Motor neuron (in vitro differentiated cells): ENCODE measurements at regions not wholly inside any gene's neighbourhood (a gene's known extent, or its start where the extent isn't known, plus 50 kb on each side); places are given as distances from the start of the nearest gene placed in this dataset.

Source experiments
- ATAC-seq, 8 experiments: fragments of 200-7000 bp; cut with Tn5 transposase; replicated peaks in 6 of 8; 2 replicates each; pipeline ENCODE4 v1.8.0; 2021; ENCODE audit warnings: mild to moderate bottlenecking in 8 of 8, moderate library complexity in 8 of 8
- H3K27ac ChIP-seq, 2 donors: fragments of 250-450 bp; sonication (Bioruptor Pico); 2 replicates each; pipeline ENCODE4 v1.9.0; 2021; ENCODE audit warnings: antibody characterized with exemption in 2 of 2, mild to moderate bottlenecking in 2 of 2, moderate library complexity in 1 of 2
- H3K4me1 ChIP-seq, 2 donors: fragments of 250-450 bp; sonication (Bioruptor Pico); replicated peaks in 1 of 2; 2 replicates each; pipeline ENCODE4 v1.6.1; 2021; ENCODE audit warnings: antibody characterized with exemption in 2 of 2, mild to moderate bottlenecking in 2 of 2, moderate library complexity in 1 of 2
- H3K4me3 ChIP-seq, 5 donors: fragments of 250-450 bp; sonication (Bioruptor Pico); 2 replicates each; pipeline ENCODE4 v1.9.0; 2021; ENCODE audit warnings: antibody characterized with exemption in 5 of 5, mild to moderate bottlenecking in 5 of 5, moderate library complexity in 4 of 5
- WGBS, 10 experiments: fragments of 450-650 bp; shearing (Covaris generic); methylation state at CpG; one replicate each; pipeline ENCODE4 v1.0.0; 2022; 5-methylcytosine and 5-hydroxymethylcytosine counted together
- in situ Hi-C, 9 experiments: fragments of 400-800 bp; cut with MboI; loops; one replicate each; pipeline ENCODE4 v1.15.0; 2021; ENCODE audit warnings: low sequenced_read_pairs in 9 of 9, low pct_unique_long_range_greater_than_20kb in 2 of 9; ENCODE audit not compliant: unreplicated experiment in 9 of 9

- in situ Hi-C loops: no loop called here
- H3K4me3 ChIP-seq: no peak overlapping the region
- ATAC-seq: no peak
- peaks cover 0 to 3% of the 10 kb centered on the region in 2 donors for H3K4me1 ChIP-seq
- 44 to 100% (median 88%) methylated on average over 1 of the region's 1 CpG; no CpG with 5 or more reads in 1 of the 10 experiments for WGBS, 10 experiments
- no peak overlapping the region for H3K27ac ChIP-seq
These were observed 295.1 kb upstream of the ATP2B1 start for GRCh38 chr12:90003688-90004087.

GRCh38 chr12:90000721-90001120, 292.1 kb upstream of the ATP2B1 start:
- Histone ChIP-seq H3K4me3 (no peak overlapping the region), H3K27ac (no peak overlapping the region), H3K4me1 (no peaks in the 10 kb centered on the region)
- in situ Hi-C loops: no loop called here
- WGBS, 10 experiments: 60 to 100% (median 91%) methylated on average over 1 to 3 of the region's 3 CpGs
- no peak for ATAC-seq

GRCh38 chr12:89999699-90000505, 291.3 kb upstream of the ATP2B1 start:
- no peak overlapping the region for H3K27ac ChIP-seq
- peak in 1 of 8 experiments; percentile 39 for ATAC-seq
- 0 to 78% (median 63%) methylated on average over 2 of the region's 2 CpGs; no CpG with 5 or more reads in 2 of the 10 experiments for WGBS, 10 experiments
- H3K4me3 ChIP-seq: no peak overlapping the region
- in situ Hi-C loops: no loop called here
- H3K4me1 ChIP-seq: no peaks in the 10 kb centered on the region

- no peak overlapping the region for H3K4me3 ChIP-seq
- H3K27ac ChIP-seq: no peak overlapping the region
- 20 to 100% (median 60%) methylated on average over 1 of the region's 1 CpG; no CpG with 5 or more reads in 7 of the 10 experiments for WGBS, 10 experiments
- no peaks in the 10 kb centered on the region for H3K4me1 ChIP-seq
- in situ Hi-C loops: no loop called here
- ATAC-seq: peak in 3 of 8 experiments; percentile 24 to 70 (median 63)
These were observed 287.2 kb upstream of the ATP2B1 start for GRCh38 chr12:89995870-89996269.

- no peak overlapping the region for H3K27ac ChIP-seq
- no peak for ATAC-seq
- no peak overlapping the region for H3K4me3 ChIP-seq
- no peaks in the 10 kb centered on the region for H3K4me1 ChIP-seq
- WGBS, 10 experiments: 67 to 100% (median 100%) methylated on average over 1 of the region's 1 CpG; no CpG with 5 or more reads in 5 of the 10 experiments
- in situ Hi-C loops: no loop called here
These were observed 286.3 kb upstream of the ATP2B1 start for GRCh38 chr12:89994911-89995310.

GRCh38 chr12:89993632-89994031, 285.0 kb upstream of the ATP2B1 start:
- in situ Hi-C loops: no loop called here
- ATAC-seq: no peak
- peaks cover 0 to 4% of the 10 kb centered on the region in 2 donors for H3K4me1 ChIP-seq
- no peak overlapping the region for H3K27ac ChIP-seq
- H3K4me3 ChIP-seq: no peak overlapping the region
- 80 to 100% (median 100%) methylated on average over 1 of the region's 1 CpG; no CpG with 5 or more reads in 2 of the 10 experiments for whole genome bisulfite sequencing, 10 experiments

- peak in 1 of 8 experiments; percentile 8 for ATAC-seq
- in situ Hi-C loops: no loop called here
- H3K4me3 ChIP-seq: no peak overlapping the region
- peaks cover 0 to 12% of the 10 kb centered on the region in 2 donors for H3K4me1 ChIP-seq
- WGBS, 10 experiments: 35 to 96% (median 59%) methylated on average over 1 to 2 of the region's 2 CpGs
- H3K27ac ChIP-seq: no peak overlapping the region
These were observed 284.2 kb upstream of the ATP2B1 start for GRCh38 chr12:89992668-89993451.

GRCh38 chr12:89991807-89992590, 283.4 kb upstream of the ATP2B1 start:
- Histone ChIP-seq H3K4me1 (peaks cover 0 to 15% of the 10 kb centered on the region in 2 donors), H3K27ac (no peak overlapping the region), H3K4me3 (no peak overlapping the region)
- ATAC-seq: no peak
- in situ Hi-C loops: no loop called here
- 82 to 100% (median 97%) methylated on average over 2 to 6 of the region's 6 CpGs; no CpG with 5 or more reads in 1 of the 10 experiments for WGBS, 10 experiments

GRCh38 chr12:89988188-89988915, 279.7 kb upstream of the ATP2B1 start:
- no peak overlapping the region for H3K27ac ChIP-seq
- peaks cover 0 to 15% of the 10 kb centered on the region in 2 donors for H3K4me1 ChIP-seq
- in situ Hi-C loops: no loop called here
- ATAC-seq: peak in 5 of 8 experiments; percentile 46 to 73 (median 55)
- 66 to 95% (median 85%) methylated on average over 2 to 5 of the region's 5 CpGs; no CpG with 5 or more reads in 1 of the 10 experiments for WGBS, 10 experiments
- no peak overlapping the region for H3K4me3 ChIP-seq

GRCh38 chr12:89985935-89986334, 277.3 kb upstream of the ATP2B1 start:
- H3K4me1 ChIP-seq: peaks cover 0 to 15% of the 10 kb centered on the region in 2 donors
- WGBS, 10 experiments: 88 to 100% (median 100%) methylated on average over 1 of the region's 1 CpG; no CpG with 5 or more reads in 3 of the 10 experiments
- no peak overlapping the region for H3K4me3 ChIP-seq
- no peak overlapping the region for H3K27ac ChIP-seq
- in situ Hi-C loops: no loop called here
- no peak for ATAC-seq

- Histone ChIP-seq H3K27ac (no peak overlapping the region), H3K4me1 (peaks cover 0 to 15% of the 10 kb centered on the region in 2 donors), H3K4me3 (no peak overlapping the region)
- WGBS, 10 experiments: 85 to 100% (median 96%) methylated on average over 3 to 6 of the region's 8 CpGs; no CpG with 5 or more reads in 4 of the 10 experiments
- ATAC-seq: no peak
- in situ Hi-C loops: no loop called here
These were observed 276.2 kb upstream of the ATP2B1 start for GRCh38 chr12:89984846-89985245.

- no peak overlapping the region for H3K27ac ChIP-seq
- no peak for ATAC-seq
- in situ Hi-C loops: no loop called here
- no peak overlapping the region for H3K4me3 ChIP-seq
- peaks cover 0 to 13% of the 10 kb centered on the region in 2 donors for H3K4me1 ChIP-seq
- WGBS, 10 experiments: 71 to 100% (median 92%) methylated on average over 1 of the region's 1 CpG; no CpG with 5 or more reads in 4 of the 10 experiments
These were observed 275.0 kb upstream of the ATP2B1 start for GRCh38 chr12:89983622-89984021.
